GM21786 (cell line): ENCODE measurements at regions not wholly inside any gene's neighbourhood (a gene's known extent, or its start where the extent isn't known, plus 50 kb on each side); places are given as distances from the start of the nearest gene placed in this dataset.

Experiments used
- ATAC-seq: cut with Tn5 transposase; IDR thresholded peaks from one replicate; pipeline ENCODE4 v1.9.1; 2021; ENCODE audit not compliant: unreplicated experiment

GRCh38 chr11:19524171-19524671, 188.4 kb upstream of the NAV2 start:
- ATAC-seq = no peak

- no peak for ATAC-seq
Observed at GRCh38 chr11:19520681-19521080, 192.0 kb upstream of the NAV2 start.

DNA sequence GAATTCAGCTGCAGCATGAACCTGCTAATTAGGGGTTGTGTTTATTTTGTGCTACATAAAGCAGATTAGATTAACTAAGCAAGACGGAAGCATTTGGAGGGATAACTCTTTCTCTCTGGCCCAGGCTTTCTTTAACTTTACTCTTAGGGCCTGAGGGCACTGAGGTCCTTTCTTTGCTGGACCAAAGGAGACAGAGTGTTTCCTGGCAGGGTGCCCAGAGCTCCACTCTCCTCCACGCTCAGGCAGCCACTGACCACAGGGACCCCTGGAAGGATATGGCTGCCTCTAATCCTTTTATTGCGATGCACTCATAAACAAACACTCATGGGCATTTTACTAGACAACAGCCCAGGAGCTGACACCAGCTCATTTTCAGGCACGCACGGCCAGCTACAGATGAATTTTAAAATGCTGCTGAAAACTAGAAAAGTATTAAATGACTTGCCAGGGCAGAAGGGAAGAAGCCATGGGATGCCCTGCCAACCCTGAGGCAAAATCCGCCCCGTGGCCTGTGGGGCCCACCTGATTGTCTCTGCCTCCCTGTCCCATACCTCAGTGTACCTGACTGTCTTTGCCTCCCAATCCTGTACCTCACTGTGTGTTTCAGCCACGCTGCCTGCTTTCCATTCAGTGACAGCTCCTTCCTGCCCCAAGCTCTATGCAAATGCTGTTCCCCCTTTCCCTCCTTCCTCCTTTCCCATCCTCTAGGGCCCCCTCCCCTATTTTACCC, 192.6 kb upstream of the NAV2 start:
- ATAC-seq = no peak

DNA sequence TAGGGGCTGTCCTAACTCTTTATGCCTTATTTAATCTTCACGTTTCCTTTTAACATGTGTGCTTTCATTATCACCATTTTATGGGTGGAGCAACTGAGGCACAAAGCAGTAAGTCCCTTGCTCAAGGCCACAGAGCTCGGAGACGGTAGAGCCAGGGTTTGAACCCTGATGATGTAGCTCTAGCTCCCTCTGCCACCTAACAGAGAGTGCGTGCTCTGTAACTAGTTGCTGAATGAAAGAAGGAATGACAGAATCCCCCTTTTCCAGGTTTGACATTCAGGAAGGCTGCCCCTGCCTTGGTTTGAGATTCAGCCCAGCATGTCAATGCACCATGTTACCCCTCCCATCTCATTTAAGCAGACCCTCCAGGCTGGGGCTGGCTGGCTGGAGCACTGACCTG, 193.3 kb upstream of the NAV2 start:
- no peak for ATAC-seq

- no peak for ATAC-seq
Observed at GRCh38 chr11:19513253-19513652, 199.4 kb upstream of the NAV2 start.

- ATAC-seq = no peak
Observed at GRCh38 chr11:19512618-19513017, 200.0 kb upstream of the NAV2 start.

DNA sequence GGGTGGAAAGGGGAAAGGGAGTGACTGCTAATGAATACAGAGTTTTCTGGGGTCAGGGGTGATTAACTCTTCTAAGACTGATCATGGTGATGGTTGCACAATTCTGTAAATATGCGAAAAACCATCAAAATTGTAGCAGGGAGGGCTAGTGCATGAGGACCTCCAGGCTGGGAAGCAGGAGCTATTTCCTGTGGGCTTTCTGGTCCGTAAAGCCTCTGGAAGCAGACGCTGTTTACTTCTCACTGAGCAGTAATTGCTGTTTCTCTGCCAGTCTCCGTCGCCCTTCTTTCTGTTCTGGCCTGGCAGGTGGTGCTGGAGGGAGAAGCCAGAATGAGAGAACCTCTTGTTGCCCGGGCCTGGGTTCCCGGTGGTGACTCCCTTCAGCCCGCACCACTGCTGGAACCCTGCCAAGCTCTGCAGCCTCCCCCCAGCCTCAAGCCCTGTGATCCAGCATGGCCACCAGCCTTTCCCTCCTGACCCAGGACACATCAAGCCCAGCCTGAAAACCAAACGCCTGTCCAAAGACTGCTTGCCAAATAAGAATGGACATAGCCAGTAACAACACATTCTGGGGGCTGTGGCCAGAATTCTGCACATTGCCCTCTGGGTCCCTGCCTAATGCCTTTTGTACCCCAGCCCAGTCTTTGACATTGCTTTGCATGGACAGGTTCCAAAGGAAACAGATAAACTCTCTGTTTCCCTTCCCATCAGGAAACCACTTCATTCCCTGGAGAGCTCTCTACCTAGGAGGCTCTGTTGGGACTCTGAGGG, 201.0 kb upstream of the NAV2 start:
- no peak for ATAC-seq

GRCh38 chr11:19511066-19511412, 201.6 kb upstream of the NAV2 start:
- ATAC-seq = no peak

GRCh38 chr11:19510468-19510867, 202.2 kb upstream of the NAV2 start:
- ATAC-seq = no peak

DNA sequence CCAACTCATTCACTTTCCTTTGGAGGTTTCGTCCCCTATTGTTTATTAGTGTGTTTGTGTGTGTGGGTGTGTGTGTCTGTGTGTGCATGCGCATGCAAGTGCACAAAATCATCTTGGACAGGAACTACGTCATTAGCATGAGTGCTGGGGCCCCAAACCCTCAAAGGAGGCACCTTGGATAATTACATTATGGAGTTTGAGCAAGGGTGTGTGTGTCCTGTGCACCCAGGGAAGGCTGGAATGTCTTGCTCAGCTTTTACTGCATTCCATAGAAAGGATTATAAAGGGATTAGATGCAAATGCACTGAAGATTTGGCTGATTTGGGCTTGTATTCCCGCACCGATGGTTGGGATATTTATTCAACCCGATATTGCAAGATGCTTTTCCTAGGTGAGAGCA, 203.4 kb upstream of the NAV2 start:
- no peak for ATAC-seq

DNA sequence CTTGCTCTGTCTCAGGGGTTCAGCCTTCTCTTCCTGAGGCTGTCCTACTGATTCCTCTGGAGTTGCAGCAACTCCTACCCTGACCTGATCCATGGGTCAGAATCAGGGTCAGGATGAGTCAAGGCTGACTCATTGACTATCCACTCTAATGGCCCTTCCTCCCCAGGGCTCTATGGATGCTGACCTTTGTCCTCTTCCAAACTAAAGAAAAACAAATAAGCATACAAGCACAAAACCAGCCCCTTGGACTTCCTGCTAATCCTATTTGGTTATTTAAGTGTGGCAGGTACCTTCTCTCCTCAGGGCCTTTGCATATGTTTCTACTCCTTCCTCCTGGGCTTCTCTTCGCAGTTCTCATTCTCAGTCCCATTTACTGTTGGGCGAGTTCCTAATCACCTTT, 204.5 kb upstream of the NAV2 start:
- no peak for ATAC-seq

DNA sequence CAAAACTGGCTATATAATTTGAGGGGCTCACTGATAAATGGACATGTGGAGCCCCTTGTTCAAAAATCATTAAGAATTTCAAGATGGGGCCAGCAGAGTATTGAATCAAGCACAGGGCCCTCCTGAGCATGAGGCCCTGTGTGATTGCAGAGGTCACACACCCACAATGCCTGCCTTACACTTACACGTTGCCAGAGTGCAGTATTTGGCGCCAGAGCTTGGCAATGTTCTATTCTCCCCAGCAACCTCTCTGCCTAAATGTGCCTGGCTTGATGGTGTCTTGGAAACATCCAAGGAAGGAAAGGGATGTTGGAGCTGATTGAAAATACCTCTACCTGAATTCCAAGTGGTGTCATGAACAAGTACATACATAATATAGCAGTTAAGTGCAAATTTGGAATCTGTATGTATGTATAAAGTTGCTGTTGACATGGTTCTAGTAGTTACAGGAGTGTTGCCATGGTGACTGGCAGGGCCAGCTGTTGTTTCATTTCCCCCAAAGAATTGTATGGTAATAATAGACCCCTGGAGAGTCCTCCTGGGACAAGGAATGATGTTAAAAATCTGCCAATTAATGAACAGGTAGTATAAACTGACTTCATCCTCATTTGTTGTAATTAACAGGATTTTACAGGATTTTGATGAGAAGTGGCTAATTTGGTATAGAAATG, 205.7 kb upstream of the NAV2 start:
- no peak for ATAC-seq

DNA sequence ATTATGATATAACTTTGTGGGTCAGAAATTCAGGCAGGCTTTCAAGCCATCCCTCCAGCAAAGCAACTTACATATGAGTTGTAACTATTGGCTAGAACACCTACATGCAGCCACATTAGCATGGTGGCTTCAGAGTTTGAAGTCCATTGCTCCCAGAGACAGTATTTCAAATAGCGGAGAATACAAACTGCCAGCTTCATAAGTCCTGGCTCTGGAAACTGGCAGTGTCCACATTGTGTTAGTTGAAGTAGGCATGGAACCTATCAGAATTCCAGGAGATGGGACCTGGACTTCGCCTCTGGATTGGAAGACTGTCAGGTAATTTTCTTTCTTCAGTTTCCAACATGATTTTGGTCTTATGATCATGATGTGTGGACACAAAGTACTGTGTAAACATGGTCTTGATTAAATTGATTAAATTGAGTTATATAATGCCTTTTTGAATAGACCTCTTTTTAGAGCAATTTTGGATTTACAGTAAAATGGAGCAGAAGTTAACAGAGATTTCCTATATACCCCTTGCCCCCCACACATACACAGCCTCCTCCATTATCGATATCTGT, 209.9 kb upstream of the NAV2 start:
- ATAC-seq = no peak

DNA sequence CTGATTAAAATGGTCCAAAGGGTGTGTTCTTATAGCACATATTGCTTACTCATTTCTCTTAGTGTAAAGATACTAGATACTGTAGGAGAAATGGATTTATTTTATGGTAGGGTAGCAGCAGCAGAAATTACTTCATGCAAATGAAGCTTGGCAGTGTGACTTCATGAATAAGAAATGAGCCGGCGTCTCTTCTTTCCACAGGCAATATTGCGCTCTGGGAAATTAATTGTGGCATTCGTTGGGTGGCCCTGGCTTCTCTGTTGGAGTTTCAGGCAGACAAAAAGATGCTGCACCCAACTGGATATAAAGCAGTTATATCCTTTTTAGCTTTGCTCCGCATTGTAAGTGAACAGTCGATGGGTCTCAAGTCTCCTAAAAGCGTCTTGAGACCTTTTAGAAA, 211.0 kb upstream of the NAV2 start:
- no peak for ATAC-seq

- ATAC-seq = no peak
Observed at GRCh38 chr11:19499999-19500398, 212.6 kb upstream of the NAV2 start.

DNA sequence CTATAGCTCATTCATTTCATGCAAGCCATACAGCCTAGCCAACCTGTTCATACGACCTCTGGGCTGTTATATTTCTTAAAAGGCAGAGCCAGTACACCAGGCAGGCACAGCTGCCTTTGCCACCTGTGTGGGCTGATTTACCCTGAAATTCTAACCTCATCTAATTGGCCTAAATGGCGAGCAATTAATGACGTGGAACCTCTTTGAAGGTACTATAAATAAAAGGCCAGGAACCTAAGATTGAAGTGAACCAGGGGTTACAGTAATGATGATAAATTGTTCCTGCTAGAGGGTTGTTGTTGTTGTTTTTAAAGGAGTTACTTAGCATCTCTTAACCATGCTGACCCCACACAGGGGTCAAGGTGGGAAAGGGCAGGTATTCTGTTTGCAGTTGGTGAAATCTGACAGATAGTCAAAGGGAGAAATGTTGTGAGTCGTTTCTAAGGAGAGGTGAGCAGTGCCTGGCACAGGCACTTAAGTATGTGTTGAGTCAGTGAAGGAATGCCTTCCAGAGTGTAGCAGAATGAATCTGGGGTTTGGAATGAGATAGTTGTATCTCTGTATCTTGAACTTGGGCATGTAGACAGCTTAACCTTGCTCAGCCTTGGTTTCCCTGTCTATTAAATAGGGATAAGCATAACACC, 213.5 kb upstream of the NAV2 start:
- ATAC-seq = no peak

- ATAC-seq = no peak
Observed at GRCh38 chr11:19493446-19494213, 219.0 kb upstream of the NAV2 start.

DNA sequence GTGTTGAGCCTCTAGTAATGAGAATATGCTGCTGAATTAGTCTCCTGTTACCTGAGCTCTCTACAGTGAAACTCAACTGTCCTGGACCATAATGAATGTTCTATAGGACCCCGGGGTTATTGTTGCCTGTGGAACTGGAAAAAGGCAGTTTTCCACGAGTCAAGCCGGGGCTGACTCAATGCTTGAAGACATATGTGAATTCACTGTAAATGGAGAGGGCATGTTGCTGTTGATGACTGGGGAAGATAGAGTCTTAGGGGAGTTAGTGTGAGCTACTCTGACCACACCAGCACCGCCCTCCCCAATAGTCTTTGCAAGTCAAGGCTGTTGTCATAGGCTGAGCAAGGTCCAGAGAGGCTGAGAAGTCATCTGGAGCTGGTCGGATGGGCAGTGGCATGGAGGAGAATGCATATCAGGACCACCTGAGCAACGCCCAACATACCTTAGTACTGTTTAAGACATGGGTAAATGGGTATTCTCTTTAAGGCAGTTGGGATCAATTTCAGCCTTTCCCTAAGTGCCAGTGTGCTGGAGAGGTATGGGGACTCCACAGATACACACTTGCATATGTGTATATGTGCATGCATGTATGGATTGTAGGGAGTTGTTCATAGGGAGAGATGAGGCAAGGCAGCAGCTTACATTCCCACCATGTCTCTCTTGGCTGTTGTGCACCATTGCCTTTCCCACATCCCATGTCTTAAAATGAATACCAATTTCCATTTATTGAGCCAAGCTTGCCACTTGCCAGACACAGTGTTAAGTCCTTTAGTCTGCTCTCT, 230.1 kb upstream of the NAV2 start:
- no peak for ATAC-seq

DNA sequence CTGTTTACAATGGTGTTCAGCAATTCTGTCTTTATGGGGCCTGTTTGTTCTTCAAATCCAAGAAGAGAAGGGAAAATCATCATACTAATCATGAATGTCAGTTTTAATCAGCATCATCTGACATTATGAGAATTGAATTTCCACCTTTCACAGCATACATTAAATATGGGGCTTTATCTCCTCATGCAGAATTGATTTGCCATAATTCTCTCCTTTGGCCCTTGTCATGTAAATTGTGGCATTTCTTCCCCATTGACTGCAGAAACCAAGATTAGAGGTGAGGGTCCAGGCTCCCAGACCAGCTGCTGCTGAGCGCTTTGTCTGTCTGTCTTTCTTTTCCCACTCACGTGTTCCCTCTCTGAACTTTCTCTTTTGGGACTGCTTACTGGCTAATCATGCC, 232.1 kb upstream of the NAV2 start:
- ATAC-seq = no peak

DNA sequence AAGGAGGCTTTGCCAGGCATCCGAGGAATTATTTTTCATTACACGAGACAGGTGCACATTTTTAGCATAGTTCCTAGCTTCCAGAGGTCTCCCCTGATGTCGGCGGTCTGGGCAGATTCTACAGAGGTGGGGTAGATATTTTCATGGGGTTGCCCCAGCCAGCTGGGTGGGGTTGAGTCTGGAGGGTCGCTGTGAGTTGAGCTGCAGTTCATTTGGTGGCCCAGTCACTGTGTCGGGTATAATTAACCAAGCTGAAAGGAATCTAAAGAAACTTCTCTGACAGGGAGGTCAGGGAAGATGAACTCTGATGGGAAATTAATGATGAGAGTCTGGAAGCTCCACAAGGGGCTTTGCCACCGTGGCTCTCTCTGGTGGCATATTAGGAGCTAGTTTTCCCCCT, 233.7 kb upstream of the NAV2 start:
- no peak for ATAC-seq
